GOT3 (cell line): ENCODE measurements at regions not wholly inside any gene's neighbourhood (a gene's known extent, or its start where the extent isn't known, plus 50 kb on each side); places are given as distances from the start of the nearest gene placed in this dataset.

Experiments
- DNase-seq: peaks from one replicate; lab custom pipeline; 2025; ENCODE audit warnings: mixed read lengths; lab: John Stamatoyannopoulos, UW

DNA sequence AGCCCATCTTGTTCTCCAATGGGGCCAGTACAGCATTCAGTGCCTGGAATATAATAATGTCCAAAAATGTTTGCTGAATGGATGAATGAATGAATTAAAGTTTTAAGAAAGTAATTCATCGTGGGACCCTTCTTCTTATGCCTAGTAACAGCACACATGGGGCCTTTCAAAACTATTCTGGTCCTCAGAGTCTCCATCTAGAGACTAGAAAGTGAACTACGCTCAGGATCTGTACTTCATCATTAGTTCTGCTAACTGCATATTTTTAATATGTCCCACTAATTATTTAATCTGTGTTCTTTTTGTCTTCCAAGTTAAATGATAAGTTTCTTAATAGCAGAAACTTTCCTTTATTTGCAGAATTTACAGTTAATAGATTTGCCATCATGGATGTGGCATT lies 172.5 kb downstream of the SMAD2 start:
- no peak for DNase-seq

DNA sequence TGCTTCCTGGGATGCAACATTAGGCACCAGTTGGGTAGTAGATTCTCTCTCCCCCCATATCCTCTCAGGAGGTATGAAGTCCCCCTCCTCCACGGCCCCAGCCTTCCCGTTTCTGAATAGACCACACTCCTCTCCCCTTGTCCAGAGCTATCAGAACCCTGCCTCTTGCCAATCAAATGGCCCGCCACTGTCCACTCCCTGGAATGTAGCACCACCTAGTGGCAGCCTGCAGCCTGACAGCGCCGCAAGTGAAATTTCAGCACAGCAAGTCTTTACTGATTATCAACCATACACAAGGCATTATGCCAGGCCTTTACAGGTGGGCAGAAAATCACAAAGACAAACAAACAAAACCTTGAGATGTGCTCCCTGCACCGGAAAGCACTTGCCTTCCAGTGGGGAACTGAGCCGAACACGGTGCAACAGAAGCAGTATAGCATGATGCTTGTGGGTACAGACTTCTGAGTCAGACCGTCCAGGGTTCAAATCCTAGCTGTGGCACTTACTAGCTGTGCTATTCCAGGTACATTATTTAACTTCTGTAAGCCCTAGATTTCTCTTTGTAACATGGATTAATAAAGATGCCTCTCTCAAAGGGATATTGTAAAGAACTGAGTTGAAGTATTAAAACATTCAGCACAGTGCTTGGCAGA lies 174.0 kb downstream of the SMAD2 start:
- DNase-seq = no peak

DNA sequence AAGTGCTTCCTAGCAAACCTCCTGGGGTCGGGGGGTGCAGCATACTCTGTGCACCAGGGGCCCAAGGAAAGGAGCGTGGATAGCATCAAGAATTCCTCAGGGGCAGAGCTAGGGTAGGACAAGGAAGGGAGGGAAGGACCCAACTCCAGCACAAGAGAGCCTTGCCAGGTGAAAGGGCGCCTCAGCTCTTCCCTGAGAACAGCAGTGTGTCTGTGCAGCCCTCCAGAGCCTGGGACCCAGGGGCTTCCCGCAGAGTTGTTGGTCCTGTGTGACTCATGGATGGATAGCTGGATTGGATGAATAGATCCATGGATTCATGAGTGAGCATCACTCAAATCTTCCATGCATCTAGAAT lies 175.4 kb downstream of the SMAD2 start:
- DNase-seq = no peak

DNA sequence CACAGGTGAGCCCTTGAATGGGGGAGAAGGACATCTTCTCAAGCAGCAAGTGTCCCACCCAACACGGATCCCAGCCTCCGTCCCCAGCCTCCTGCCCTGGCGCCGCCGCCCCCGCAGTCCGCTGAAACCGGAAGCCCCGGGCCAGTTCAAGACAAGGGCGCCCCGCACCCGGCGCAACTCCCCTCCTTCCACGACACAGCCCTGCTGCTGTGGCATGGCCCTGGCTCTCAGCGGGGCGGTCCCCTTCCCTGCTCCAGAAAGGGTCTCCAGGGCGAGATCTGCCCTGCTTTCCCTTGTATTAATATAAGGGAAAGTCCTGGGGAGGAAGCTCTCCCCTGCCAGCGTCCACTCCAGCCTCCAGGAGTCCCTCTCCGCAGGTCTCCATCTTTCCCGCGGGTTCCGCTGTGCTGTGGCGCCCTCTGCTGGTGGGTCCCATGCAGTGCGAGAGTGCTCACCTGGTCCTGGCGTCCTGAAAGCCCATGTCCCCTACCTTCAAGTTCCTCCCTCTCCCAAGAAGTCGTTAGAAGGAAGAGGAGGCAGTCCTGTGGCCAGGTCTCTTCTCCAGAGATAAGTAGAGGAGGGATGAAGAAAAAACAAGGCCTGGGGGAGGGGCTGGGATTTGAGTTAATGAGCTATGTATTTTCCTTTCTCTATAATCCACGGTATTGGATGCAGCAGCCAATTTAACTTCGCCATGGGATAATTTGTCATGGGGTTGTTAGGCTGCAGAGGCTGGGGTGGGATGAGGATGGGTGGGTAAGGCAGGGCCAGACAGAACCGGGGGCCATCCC lies 176.0 kb downstream of the SMAD2 start:
- DNase-seq = no peak

DNA sequence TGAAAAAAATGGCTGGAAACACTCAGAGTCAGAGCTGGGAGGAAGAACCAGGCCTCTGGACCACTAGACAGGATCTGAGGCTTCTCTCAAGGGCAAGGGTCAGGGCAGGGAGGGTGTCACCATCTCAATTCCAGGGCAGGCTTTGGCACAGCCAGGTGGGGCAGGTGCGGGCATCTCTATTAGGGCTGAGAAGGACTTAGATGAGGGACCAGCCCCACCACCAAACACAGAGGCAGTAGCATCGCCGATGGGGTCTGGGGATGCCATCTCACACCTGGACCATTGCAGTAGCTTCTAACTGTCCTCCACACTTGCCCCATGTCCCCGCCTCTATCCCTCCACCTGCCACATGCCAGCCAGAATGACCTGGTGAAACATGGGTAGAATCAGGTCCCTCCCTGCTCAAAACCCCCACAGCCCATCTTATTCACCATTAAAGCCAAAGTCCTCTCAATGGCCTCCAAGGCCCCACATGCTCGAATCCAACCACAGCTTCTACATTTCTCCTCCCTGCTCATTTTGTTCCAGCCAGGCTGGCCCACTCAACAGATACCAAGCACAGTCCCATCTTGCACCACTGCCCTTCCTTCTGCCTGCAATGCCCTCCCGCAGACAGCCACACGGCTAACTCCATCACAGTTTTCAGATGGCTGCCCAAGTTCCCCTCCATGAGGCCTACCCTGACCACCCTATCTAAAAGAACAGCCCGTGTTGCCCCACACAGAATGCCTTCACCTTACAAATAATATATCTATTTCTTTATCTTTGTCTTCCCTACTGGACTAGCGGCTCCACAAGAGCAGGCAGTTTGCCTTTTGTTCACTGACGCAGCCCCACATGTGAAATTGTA lies 177.4 kb downstream of the SMAD2 start:
- DNase-seq = no peak

DNA sequence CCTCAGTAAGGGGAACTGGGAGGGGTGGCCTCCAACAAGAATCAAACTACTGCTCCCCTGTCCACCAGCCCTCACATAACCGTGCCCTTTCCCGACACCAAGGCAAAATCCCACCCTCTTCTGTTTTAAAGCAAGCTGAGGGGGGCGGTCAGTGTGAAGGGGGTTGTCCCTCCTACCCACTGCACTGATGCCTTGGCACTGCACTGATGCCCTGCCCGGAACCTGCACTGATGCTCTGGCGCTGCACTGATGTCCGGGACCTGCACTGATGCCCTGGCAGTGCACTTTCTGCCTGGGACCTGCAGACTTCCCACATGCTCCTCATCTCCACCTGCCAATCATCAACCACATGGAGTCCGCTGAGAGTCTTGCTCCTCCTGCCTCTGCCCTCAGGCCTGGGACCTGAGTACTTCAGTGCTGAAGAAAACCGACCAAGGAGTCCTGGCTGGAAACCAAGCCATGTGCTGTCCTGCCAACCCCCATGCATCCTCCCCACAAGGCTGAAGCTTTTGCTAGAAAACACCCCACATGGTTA lies 179.5 kb downstream of the SMAD2 start:
- DNase-seq = no peak

DNA sequence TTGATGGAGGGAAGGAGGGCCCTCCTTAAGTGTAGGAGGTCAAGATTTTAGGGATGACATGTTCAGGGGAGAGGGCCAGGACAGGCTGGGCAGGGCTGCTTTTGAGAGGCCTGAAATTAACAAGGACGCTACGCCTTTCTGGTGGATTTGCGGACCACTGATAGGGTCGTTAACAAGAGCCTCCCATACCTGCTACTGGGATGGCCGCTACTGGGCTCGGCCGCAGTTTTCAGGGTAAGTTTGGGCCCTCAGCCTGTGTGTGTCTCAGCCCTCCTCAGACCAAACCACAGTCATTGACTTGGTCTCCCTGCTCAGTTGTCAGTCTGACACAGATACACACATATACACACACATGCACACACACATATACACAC lies 180.9 kb downstream of the SMAD2 start:
- no peak for DNase-seq

DNA sequence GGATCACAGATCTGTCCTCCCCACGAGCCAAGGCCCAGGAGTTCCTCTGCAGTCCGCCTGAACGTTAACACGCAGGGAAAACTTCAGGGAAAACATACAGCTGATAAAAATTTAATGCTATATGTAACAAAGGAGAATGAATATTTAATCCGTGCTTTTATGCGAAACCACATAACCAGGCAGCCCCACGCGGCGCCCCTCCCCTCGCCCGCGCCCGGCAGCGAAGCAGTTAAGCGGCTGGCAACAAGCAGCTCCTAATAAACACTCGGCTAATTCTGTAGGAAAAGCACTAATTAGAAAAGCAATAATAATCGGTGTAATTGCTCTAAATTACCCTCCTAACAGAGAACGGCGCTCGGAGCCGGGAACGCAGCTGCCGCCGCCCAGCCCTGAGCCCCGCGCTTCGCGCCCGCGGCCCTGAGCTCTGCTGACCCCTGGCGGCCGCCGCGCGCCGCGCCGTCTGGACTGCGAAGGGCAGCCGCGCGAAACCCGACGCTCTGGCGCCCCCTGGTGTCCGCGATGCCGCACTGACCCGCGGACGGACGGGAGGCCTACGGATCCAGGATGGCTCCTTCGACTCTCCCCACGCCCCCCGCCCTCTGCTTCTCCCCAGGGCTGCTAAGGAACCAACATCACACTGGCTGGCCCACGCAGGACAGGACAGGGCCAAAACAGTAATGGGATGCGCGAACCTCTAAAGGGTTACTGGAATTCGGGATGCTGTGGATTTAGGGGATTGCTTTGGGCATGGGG lies 181.4 kb downstream of the SMAD2 start:
- peak; percentile 15 for DNase-seq

DNA sequence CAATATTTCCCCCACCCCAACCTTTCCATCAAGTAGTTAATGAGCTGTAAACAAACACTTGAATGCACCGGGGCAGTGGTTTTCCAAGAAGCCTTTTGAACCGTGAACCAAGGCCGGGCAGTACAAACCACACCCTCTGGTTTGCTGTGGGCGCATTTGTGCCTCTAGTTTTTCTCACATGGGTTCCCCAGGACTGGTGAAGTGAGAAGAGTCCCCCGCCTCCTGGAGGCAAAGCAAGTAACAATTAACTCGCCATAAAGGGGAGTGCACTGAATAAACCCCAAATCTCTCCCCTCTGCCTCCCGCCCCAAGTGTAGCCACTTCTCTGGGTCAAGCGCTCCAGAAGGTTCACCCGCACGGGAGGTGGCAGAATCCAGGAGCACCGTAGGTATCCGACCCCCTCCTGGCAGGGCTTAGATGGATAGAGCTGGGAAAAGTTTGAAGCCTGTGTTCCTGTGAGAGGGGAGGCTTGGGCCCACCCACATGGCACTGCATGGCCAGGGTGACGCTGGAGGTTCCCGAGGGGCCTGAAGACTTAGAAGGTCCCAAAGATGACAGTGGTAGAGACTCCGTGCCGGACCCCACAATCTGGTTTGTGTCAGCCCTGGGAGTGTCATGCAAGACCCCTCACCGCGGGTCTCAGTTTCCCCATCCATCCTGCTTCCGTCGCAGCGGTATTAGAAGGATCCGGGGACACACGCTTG lies 182.2 kb downstream of the SMAD2 start:
- DNase-seq = no peak

DNA sequence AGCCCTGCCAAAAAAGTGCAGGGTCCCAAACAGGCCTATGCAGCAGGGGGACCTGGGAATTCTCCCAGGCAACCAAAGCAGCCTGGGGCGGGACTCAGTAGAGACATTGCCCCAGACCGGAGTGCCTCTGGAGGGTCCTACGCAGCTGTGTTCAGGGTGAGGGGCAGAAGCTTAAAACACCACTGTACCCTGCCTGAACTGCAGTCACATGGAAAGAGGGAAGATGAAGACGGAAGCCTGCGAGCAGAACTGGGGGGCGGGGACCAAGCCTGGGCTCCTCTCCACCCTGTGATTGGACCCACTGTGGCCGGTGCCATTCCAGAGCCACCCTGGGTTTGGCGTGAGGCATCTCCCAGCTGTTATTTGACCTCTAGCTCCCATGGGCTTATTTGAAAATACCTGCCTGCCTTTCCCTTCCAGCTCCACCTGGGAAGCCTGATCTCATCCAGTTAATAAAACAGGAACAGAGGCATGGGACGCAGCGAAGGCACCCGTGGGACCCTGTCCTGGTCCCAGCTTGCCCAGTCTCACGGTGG lies 183.1 kb downstream of the SMAD2 start:
- no peak for DNase-seq

DNA sequence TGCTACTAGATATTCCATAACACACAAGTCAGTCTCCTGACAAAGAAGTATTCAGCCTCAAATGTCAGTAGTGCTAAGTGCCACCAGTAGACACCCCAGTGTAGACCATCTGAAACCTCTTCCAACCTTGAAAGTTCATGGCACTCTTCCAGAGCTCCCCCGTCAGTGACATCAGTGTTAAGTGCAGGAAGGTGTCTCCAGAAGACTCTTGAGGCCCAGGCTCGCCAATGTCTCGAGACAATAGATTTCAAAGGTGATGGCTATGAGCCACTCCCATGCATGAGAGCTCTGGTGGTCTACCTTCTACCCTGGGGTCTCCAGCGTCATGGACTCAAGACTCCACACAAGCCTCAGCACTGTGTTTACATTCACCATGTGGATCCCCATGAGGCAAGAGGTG lies 183.8 kb downstream of the SMAD2 start:
- no peak for DNase-seq

DNA sequence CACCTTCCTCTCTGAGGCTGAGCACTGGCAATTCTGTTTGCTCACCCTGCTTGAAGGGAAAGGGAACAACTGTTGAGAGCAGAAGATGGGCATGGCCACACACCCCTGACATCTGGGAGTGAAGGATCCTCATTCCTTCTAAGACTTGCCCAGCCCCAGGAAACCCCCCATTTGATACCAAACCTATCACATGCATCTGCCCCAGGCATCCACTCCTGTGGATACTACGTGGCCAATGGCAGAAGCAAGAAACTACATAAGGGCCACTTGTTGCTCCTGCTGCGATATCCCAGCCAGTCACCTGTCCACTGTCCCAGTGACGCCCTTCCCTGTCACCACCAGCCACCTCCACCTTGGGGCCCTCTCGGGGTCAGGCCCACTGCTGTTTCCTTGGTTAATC lies 185.2 kb downstream of the SMAD2 start:
- DNase-seq = no peak

DNA sequence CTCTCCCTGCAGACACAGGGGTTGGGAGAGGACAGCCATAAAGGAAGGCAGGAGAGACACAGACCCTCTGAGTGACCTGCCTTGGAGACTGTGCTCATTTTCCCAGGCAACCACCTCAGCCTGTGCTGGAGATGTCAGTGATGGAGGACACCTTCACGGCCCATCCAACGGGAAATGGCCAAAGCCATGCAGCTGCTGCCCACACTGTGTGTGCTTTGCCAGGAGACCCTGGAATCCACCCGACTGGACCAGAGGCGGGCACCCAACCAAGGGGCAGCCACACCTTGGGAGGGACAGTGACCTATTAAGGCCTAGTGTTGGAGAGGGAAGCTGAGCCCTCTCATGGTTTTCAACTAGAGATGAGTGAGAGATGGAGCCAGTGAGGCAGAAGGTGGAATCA lies 192.5 kb downstream of the SMAD2 start:
- no peak for DNase-seq

DNA sequence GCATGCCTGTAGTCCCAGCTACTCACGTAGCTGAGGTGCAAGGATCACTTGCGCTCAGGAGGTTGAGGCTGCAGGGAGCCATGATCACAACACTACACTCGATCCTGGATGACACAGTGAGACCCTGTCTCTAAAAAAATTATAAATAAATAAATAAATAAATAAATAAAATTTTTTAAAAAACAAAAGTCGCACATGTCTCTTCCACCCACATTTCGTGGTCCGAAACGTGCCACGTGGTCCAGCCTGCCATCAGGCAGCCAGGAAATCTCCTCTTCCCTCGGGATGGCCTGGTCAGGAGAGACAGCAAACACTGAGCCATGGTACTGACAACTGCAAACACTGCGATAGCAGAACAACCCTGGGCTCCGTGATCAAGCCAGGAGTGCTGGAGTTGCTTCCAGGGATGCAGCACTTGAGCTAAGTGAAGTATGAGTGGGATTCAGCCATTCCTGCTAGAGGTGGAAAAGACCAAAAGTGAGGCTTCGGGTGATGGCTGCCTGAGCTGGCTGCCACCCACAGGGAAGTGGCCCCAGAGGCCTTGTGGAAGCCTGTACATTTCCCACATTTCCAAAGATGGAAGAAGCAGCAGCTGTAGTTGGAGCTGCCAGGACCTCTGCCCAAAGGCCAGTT lies 193.1 kb downstream of the SMAD2 start:
- DNase-seq = no peak

DNA sequence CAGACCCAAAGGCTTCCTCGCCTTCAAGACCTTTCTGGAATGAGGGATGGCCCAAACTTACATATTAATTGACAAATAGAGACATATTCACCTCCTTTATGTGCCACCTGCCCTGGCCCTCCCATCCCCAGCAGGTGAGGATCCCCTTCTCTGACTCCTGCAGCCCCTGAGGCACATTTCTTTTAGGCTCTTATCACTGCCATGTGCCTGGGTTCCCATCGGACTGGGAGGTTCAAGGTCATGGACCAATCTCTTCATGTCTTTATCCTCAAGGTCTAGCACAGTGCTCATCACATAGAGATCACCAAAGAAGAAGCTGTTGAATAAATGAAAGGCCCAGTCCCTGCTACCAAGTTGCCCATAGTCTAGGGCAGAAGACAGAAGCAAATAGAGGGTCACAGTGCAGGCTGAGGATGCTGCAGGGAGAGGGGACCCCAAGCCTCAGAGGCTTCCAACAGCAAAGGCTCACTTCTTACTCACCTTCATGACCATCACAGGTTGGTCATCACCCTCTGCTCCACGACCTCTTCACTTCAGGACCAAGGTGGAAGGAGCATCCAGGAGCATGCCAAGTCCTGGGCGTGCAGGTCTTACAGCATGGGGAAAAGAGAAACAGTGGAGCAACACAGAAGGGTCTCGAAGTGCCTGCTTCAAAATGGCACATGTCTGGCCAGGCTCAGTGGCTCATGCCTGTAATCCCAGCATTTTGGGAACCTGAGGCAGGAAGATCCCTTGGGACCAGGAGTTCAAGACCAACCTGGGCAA lies 193.9 kb downstream of the SMAD2 start:
- DNase-seq = no peak

DNA sequence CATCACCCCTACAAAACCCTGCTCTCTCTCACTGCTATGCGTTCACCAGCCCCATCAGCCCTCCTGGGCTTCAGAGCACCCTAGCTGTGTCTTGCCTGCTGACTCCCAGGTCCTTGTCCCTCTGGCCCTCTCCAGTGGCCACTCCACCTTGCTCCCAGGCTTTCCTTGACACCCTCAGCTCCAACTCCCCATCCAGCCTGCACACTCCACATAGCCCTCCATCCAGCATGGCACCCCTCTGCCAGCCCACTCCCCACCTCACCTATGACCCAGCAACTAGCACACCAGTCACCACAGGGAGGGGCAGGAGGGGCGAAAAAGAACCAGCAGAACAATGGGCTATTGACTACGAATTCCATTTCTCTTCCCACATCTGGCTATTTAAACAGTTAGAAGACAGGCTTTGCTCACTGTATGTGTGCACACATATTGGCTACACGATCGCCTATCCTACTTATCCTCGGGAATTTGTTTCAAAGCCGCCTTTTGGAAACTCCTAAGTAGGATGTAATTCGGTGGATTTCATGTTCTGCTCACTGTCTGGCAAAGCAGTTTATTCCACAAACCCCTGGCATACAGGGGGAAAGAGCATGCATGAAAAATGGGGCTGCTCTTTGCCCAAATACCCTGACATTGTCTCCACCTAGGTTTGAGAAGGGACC lies 195.3 kb downstream of the SMAD2 start:
- no peak for DNase-seq

DNA sequence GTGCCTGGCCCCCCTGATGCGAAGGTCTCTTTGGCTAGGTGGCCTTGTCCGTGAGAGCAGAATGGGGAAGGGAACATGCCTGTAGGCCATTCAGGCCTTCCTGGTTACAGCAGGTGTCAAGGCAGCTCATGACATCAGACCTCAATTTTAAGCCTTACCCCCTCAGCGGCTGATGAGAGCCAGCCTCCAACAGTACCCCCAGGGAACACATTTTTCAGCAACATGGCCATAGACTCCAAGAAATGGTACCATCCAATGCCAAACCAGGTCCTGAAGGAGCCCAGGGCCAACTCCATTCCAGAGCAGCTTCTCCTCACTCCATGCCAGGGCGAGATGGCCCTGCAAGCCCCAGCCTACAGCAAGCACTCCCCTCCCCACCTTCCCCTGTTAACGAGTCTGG lies 199.2 kb downstream of the SMAD2 start:
- no peak for DNase-seq

DNA sequence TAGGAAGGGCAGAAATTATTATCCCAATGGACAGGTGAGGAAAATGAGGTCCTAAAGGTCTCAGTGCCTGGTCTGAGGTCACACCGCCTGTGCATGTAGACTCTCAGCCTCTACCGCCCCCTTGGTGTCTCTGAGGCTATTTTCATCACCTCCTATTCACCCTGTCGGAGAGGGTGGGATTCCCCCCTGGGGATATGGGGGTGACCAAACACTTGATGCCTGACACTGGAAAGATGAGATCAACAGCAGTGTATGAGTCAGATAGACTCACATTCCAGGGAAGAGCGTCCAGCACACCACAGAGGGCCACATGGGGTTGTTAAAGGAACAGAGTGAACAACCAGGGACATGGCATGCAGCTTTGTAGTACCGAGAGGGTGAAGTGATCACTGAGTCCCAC lies 199.7 kb downstream of the SMAD2 start:
- DNase-seq = no peak

DNA sequence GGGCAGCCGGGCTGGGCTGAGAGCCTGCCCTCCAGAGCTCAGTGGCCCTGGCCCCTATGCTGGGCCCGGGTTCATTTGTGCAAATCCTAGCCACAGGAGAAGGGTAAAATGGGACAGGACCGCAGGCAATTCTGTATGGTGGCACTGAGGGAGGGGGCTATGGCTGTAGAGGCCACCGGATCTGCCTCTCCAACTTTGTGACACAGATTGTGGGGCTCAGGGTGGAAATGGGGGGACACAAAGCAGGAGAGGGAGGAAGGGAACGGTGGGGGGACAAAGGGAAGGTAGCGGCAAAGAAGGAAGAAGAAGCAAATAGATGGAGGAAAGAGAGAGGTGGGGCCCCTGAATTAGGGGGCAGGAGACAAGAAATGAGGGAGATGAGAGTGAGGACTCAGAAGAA lies 201.1 kb downstream of the SMAD2 start:
- DNase-seq = no peak
